HepG2 (cell line): ENCODE measurements at regions not wholly inside any gene's neighbourhood (a gene's known extent, or its start where the extent isn't known, plus 50 kb on each side); places are given as distances from the start of the nearest gene placed in this dataset.

ENCODE experiments used
- EHMT2 ChIP-seq: fragments of 200-600 bp; sonication (generic); IDR thresholded peaks from 2 replicates; pipeline ENCODE4 v1.7.0; 2017; ENCODE audit warnings: antibody characterized with exemption, low read depth, low read length, borderline replicate concordance
- PHF21A ChIP-seq: sonication (generic); formaldehyde crosslinking; IDR thresholded peaks from 2 replicates; pipeline ENCODE4 v1.5.0; 2020; ENCODE audit warnings: mild to moderate bottlenecking, missing genetic modification reagents
- SRF ChIP-seq: IDR thresholded peaks from 2 replicates; pipeline ENCODE4 v1.6.1; 2011; ENCODE audit warnings: mild to moderate bottlenecking, low read depth, low read length, moderate library complexity
- TAF1 ChIP-seq: sonication (generic); formaldehyde crosslinking; IDR thresholded peaks from 2 replicates; pipeline ENCODE4 v1.4.0; 2020; ENCODE audit warnings: missing genetic modification reagents
- TCF7L2 ChIP-seq: IDR thresholded peaks from 2 replicates; pipeline ENCODE4 v1.6.1; 2011; ENCODE audit warnings: mild to moderate bottlenecking, low read depth, low read length, moderate library complexity
- ZNF121 ChIP-seq: sonication (generic); formaldehyde crosslinking; IDR thresholded peaks from 2 replicates; pipeline ENCODE4 v1.5.0; 2020; ENCODE audit warnings: mild to moderate bottlenecking, missing genetic modification reagents
- ZNF567 ChIP-seq: sonication (generic); formaldehyde crosslinking; IDR thresholded peaks from 2 replicates; pipeline ENCODE4 v1.8.1; 2023; ENCODE audit warnings: mild to moderate bottlenecking, missing genetic modification reagents, borderline replicate concordance
- TF ChIP-seq, protein P1 (sequence below): IDR thresholded peaks from 2 replicates; pipeline ENCODE4 v1.6.1; 2016; ENCODE audit warnings: missing genetic modification reagents, missing compliant biosample characterization
- TF ChIP-seq, protein P2 (sequence below): sonication (generic); formaldehyde crosslinking; IDR thresholded peaks from 2 replicates; pipeline ENCODE4 v1.4.0; 2020; ENCODE audit warnings: missing genetic modification reagents

DNA sequence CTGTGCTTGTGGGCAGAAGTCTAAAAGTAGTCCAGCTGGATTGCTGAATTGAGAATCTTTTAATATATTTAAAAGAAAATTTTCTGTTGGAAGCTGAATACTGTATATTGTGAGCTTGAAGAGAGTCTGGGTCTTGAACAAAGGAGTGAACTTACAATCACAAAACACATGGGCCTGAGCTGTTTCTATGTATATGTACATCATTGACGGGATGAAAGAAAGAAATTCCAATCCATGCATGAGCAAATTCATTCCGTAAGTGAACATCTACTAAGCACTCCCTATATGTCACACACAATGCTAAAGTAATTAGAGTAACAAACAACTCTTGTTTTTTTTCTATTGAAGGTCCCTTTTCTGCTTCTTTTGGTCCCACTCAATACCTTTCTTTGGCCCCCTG lies 331.0 kb downstream of the HS3ST1 start:
- TF ChIP-seq ZNF121 (CRISPR knock-in tag), result no peak
- TF ChIP-seq, protein P1, sequence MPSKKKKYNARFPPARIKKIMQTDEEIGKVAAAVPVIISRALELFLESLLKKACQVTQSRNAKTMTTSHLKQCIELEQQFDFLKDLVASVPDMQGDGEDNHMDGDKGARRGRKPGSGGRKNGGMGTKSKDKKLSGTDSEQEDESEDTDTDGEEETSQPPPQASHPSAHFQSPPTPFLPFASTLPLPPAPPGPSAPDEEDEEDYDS (CRISPR knock-in tag), result no peak
- TF ChIP-seq, protein P2, sequence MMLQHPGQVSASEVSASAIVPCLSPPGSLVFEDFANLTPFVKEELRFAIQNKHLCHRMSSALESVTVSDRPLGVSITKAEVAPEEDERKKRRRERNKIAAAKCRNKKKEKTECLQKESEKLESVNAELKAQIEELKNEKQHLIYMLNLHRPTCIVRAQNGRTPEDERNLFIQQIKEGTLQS (CRISPR knock-in tag), result no peak
- no peak for TF ChIP-seq EHMT2
- no peak for TF ChIP-seq TAF1
- no peak for TF ChIP-seq TCF7L2
- no peak for TF ChIP-seq ZNF567 (CRISPR knock-in tag)
- TF ChIP-seq SRF, result no peak
- no peak for TF ChIP-seq PHF21A
